Cardiac fibroblast (primary cell): ENCODE measurements at regions not wholly inside any gene's neighbourhood (a gene's known extent, or its start where the extent isn't known, plus 50 kb on each side); places are given as distances from the start of the nearest gene placed in this dataset.

Experiments used
- DNase-seq, 2 donors: peaks; one replicate each; pipeline versions ENCODE4 v3.0.0 to v3.0.0-alpha.2; 2010; ENCODE audit warnings: low read depth in 2 of 2
- H3K4me3 ChIP-seq, 2 donors: replicated peaks in 1 of 2; 1 replicate in 1 of 2; 2 replicates in 1 of 2; pipeline ENCODE4 v1.5.1; 2011; ENCODE audit warnings: low read depth in 2 of 2, low read length in 2 of 2, mild to moderate bottlenecking in 2 of 2, moderate library complexity in 1 of 2
- TF ChIP-seq, protein P1 (sequence below): IDR thresholded peaks from one replicate; pipeline ENCODE4 v1.5.1; 2011; ENCODE audit warnings: low read depth, mild to moderate bottlenecking, low read length, inconsistent platforms

DNA sequence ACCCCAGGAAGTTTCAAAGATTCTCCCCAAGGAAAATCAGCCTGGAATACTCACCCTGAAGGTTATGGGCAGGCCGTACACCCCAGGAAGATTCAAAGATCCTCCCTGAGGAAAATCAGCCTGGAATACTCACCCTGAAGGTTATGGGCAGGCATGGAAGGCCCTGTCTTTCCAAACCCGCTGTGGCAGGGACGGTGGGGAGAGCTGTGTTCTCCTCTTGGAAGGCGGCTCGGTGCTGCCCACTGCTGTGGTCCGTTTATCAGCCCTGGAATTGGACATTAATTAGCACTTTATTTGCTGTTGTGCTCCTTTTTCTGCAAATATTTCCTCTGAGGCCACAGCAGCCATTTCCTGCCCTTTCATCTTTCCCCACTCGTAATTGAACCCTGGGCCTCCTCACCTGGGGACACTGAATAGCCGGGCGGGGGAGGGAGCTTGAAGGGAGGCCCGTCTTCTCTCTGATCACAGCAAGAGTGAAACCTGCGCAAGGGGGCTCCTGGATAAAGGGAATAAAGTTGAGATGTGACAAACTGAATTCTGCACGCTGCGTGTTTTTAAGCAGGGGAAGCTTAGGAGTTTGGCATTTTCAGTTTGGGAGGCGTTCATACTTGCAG lies 308.7 kb upstream of the SALL3 start:
- no peak for DNase-seq
- TF ChIP-seq, protein P1, sequence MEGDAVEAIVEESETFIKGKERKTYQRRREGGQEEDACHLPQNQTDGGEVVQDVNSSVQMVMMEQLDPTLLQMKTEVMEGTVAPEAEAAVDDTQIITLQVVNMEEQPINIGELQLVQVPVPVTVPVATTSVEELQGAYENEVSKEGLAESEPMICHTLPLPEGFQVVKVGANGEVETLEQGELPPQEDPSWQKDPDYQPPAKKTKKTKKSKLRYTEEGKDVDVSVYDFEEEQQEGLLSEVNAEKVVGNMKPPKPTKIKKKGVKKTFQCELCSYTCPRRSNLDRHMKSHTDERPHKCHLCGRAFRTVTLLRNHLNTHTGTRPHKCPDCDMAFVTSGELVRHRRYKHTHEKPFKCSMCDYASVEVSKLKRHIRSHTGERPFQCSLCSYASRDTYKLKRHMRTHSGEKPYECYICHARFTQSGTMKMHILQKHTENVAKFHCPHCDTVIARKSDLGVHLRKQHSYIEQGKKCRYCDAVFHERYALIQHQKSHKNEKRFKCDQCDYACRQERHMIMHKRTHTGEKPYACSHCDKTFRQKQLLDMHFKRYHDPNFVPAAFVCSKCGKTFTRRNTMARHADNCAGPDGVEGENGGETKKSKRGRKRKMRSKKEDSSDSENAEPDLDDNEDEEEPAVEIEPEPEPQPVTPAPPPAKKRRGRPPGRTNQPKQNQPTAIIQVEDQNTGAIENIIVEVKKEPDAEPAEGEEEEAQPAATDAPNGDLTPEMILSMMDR: no peak
- no peak overlapping the region for H3K4me3 ChIP-seq

DNA sequence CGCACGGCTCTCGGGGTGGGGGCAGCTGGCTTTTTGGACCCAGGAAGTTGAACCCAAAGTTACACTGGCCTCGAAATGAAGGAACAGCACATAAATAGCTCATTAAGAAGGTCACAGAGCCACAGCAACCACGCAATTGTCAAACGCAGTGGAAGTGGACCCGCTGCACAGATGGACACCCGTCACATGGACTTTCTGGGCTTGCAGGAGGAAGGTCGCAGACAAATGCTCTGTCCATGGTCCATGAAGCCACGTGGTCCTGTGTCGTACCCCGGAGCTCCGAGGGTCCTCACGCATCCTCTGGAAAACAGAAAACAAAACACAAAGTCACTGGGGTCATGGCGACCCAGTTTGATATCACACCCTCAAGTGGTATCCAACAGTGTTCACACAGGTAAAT lies 308.1 kb upstream of the SALL3 start:
- DNase-seq: no peak
- H3K4me3 ChIP-seq: no peak overlapping the region
- TF ChIP-seq, protein P1: no peak

DNA sequence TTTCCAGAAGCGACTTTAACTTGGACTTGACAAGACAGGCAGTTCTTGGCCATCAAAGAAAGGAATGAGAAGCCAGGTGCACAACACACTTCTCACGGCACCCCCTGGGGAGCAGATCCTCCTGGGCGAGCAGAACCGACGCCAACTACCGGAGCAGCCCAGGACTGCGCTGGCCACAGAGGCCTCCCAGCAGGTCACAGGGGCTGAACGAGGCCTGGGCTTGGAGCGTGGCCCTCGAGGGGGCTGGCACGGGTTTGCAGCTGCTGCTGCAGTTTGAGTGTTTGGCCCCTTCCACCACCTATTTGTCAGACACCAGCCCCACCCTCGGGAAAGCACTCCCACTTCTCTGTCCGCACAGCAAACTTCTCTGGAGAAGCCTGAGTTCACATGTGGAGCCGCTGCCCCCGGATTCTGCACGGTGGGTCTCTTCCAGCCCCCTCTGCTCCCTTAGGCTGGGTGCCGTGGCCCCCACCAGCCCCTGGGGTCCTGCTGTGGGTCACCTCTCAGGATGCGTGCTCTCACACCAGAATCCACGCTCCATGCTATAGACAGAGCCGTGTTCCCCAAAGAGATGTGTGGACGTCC lies 306.7 kb upstream of the SALL3 start:
- H3K4me3 ChIP-seq: no peak overlapping the region
- TF ChIP-seq, protein P1: no peak
- DNase-seq: no peak

DNA sequence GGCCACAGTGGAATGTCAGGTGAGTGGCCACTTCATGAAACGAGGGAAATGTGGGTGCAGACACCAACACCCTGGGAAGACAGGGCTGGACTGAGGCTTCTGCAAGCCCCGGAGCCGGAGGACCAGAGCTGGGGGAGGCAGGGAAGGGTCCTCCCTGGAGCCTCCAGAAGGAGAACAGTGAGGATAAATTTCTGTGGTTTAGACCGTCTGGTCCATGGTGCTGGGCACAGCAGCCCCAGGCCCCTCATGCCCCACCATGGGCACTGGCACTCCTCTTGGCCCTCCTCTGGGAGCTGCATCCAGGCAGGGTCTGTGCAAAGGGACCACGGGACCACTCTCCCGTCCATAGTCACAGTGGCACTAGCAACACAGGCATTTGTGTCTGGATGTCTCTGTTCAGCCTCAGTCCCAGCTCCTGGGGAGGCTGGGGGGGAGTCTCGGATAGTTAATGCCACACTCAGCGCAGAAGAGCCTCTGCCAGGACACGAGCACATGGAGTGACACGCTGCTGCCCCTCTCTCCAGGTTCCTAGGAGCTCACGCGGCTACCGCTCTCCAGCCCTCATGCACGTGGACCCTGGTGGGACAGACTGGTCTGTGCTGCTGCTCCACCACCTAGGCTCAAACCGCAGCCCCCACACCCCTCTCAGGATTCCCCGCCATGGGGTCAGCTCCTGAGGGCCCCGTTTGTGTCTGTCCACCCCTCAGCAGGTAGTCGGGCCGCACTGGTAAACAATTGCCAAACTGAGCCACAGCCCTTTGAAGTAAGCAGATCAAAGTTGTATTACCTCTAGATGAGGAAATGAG lies 305.9 kb upstream of the SALL3 start:
- TF ChIP-seq, protein P1: no peak
- no peak for DNase-seq
- H3K4me3 ChIP-seq: no peak overlapping the region

DNA sequence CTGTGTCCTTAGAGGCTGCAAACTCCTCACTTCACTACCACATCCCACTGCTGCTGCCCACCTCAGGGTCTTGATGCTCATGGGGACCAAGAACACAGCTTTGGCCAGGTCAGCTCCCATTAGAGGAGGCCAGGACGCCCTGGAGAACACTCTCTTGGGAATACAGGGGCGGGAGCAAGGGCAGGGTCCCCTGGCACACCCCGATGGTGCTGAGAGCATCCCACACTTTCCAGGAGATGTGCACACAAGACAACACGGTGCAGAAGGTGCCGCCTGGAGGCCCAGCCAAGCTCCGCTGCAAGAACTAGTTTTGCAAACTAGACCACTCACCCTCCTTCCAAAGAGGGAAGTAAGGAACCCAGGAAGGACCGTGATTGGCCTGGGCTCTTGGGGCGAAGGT lies 304.4 kb upstream of the SALL3 start:
- H3K4me3 ChIP-seq: no peak overlapping the region
- TF ChIP-seq, protein P1: no peak
- DNase-seq: no peak

DNA sequence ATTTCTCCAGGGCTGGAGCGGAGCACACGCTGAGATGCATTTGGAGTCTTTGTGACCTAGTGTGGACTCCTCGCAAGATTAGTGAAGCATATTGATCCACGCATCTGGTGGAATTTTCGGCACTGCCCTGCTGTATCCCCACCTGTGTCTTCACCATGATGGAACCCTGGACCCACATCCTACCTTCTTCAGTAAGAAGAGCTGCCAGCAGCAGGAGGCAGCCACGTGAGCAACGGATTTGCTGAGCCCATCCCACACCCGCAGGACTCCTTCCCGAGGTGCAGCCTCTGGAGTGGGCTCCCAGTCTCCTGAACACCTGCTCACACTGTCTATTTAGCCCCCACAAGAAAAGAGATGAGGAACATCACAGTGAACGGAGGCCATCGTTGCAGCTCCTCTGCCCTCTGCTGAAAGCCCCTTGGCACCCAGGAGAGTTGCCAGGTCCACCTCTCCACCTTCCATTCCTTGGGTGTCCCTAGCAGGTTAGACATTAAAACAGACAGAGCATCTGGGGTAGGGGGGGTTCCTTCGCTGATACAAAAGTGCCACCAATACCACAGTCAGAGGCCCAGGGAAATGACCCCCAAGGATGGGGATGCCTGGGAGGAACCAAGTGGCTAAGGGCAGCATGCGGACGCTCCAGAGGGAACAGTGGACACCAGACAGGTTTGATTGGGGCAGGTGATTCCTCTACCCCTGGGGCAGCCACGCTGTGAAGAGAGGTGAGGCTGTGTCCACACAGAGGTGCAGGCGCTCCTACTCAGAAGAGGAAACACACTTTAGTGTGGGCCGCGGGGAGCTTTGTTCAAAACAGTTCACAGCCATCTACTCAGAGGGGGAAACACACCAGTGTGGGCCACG lies 302.8 kb upstream of the SALL3 start:
- TF ChIP-seq, protein P1: no peak
- H3K4me3 ChIP-seq: no peak overlapping the region
- no peak for DNase-seq
